ENCODE measurements at regions not wholly inside any gene's neighbourhood (a gene's known extent, or its start where the extent isn't known, plus 50 kb on each side); places are given as distances from the start of the nearest gene placed in this dataset.

GRCh38 chr3:28076246-28076645 lies 165.2 kb upstream of the CMC1 start:
- TF ChIP-seq CTCF (IDR thresholded peaks at IDR 0.05) = no peak
- intact Hi-C loops (cut with DNase I) = no loop called here
- ATAC-seq = no peak
- Histone ChIP-seq H3K27me3 (no peaks in the 10 kb centered on the region), H3K9me3 (no peaks in the 10 kb centered on the region), H3K27ac (no peak overlapping the region), H3K36me3 (no peaks in the 10 kb centered on the region), H3K4me3 (no peak overlapping the region), H3K4me1 (no peaks in the 10 kb centered on the region)
- no peak for DNase-seq

- intact Hi-C loops (cut with DNase I) = no loop called here
- Histone ChIP-seq H3K4me3 (no peak overlapping the region), H3K4me1 (no peaks in the 10 kb centered on the region), H3K27me3 (no peaks in the 10 kb centered on the region), H3K36me3 (no peaks in the 10 kb centered on the region), H3K9me3 (no peaks in the 10 kb centered on the region), H3K27ac (no peak overlapping the region)
- ATAC-seq (no peak), DNase-seq (peak; percentile 42)
- TF ChIP-seq CTCF (IDR thresholded peaks at IDR 0.05) = peak; percentile 21
These were observed 163.8 kb upstream of the CMC1 start for GRCh38 chr3:28077572-28077971.

GRCh38 chr3:28078536-28078935 lies 162.9 kb upstream of the CMC1 start:
- Histone ChIP-seq H3K36me3 (no peaks in the 10 kb centered on the region), H3K9me3 (no peaks in the 10 kb centered on the region), H3K4me1 (no peaks in the 10 kb centered on the region), H3K27ac (no peak overlapping the region), H3K4me3 (no peak overlapping the region), H3K27me3 (no peaks in the 10 kb centered on the region)
- no peak for TF ChIP-seq CTCF (IDR thresholded peaks at IDR 0.05)
- intact Hi-C loops (cut with DNase I) = no loop called here
- DNase-seq = no peak
- no peak for ATAC-seq

GRCh38 chr3:28080716-28081115 lies 160.7 kb upstream of the CMC1 start:
- Histone ChIP-seq H3K4me3 (no peak overlapping the region), H3K27ac (no peak overlapping the region), H3K27me3 (no peaks in the 10 kb centered on the region), H3K36me3 (no peaks in the 10 kb centered on the region), H3K4me1 (no peaks in the 10 kb centered on the region), H3K9me3 (no peaks in the 10 kb centered on the region)
- intact Hi-C loops (cut with DNase I) = no loop called here
- no peak for TF ChIP-seq CTCF (IDR thresholded peaks at IDR 0.05)
- ATAC-seq = no peak
- DNase-seq = no peak

GRCh38 chr3:28081533-28081947 lies 159.9 kb upstream of the CMC1 start:
- intact Hi-C loops (cut with DNase I) = no loop called here
- Histone ChIP-seq H3K27ac (no peak overlapping the region), H3K4me1 (no peaks in the 10 kb centered on the region), H3K36me3 (no peaks in the 10 kb centered on the region), H3K27me3 (no peaks in the 10 kb centered on the region), H3K9me3 (no peaks in the 10 kb centered on the region), H3K4me3 (no peak overlapping the region)
- no peak for DNase-seq
- ATAC-seq = no peak
- TF ChIP-seq CTCF (IDR thresholded peaks at IDR 0.05) = no peak

- Histone ChIP-seq H3K36me3 (no peaks in the 10 kb centered on the region), H3K4me3 (no peak overlapping the region), H3K27me3 (no peaks in the 10 kb centered on the region), H3K9me3 (no peaks in the 10 kb centered on the region), H3K27ac (no peak overlapping the region), H3K4me1 (no peaks in the 10 kb centered on the region)
- DNase-seq = no peak
- ATAC-seq = no peak
- TF ChIP-seq CTCF (IDR thresholded peaks at IDR 0.05) = no peak
- intact Hi-C loops (cut with DNase I) = no loop called here
These were observed 153.8 kb upstream of the CMC1 start for GRCh38 chr3:28087591-28087990.
